K562 (cell line): ENCODE measurements at regions not wholly inside any gene's neighbourhood (a gene's known extent, or its start where the extent isn't known, plus 50 kb on each side); places are given as distances from the start of the nearest gene placed in this dataset.

Source experiments
- CTCF ChIP-seq, 3 experiments: IDR thresholded peaks in 2 of 3; conservative IDR thresholded peaks in 1 of 3; 2 replicates each; pipeline ENCODE4 v1.5.1; 2011 to 2012; ENCODE audit warnings: low read length in 3 of 3, mild to moderate bottlenecking in 3 of 3, control low read depth in 2 of 3, improper control_type of control experiment in 1 of 3, inconsistent platforms in 1 of 3, low read depth in 1 of 3, mixed read lengths in 1 of 3, moderate library complexity in 1 of 3; ENCODE audit not compliant: insufficient read depth in 2 of 3
- ZBTB26 ChIP-seq: fragments of 450-650 bp; formaldehyde crosslinking; IDR thresholded peaks from 2 replicates; pipeline ENCODE4 v1.4.0; 2022; ENCODE audit warnings: missing genetic modification characterization
- ZNF766 ChIP-seq: fragments of 200-800 bp; sonication (Bioruptor generic); conservative IDR thresholded peaks from 2 replicates; pipeline ENCODE4 v1.6.1; 2016; ENCODE audit warnings: missing genetic modification characterization, missing compliant biosample characterization

- TF ChIP-seq ZNF766 (no peak), CTCF (IDR thresholded peaks at IDR 0.05 in 2 of 3, conservative IDR thresholded peaks at IDR 0.05 in 1 of 3; ENCODE audit: insufficient read depth in 2 of 3, low read depth in 1 of 3, low read length in 3 of 3) (no peak), ZBTB26 (CRISPR knock-in tag) (no peak)
Measured at GRCh38 chr14:81960781-81961180, 427.1 kb upstream of the SEL1L start.
